ENCODE measurements at regions not wholly inside any gene's neighbourhood (a gene's known extent, or its start where the extent isn't known, plus 50 kb on each side); places are given as distances from the start of the nearest gene placed in this dataset.
"Not testable (repeated sequence)": the region's sequence is repeated elsewhere in the genome, so short reads cannot be mapped to it uniquely, and the experiment has no call there.

- no peak for DNase-seq (ENCODE audit: low read depth)
- H3K4me3 ChIP-seq (ENCODE audit: low read depth, low read length) = no peak overlapping the region
- no peak for TF ChIP-seq MYC (IDR thresholded peaks at IDR 0.05; ENCODE audit: low read depth, low read length)
- TF ChIP-seq POLR2A (IDR thresholded peaks at IDR 0.05; ENCODE audit: extremely low read depth, insufficient read length) = no peak
- no peak for TF ChIP-seq CTCF (IDR thresholded peaks at IDR 0.05; ENCODE audit: low read depth, low read length)
- TF ChIP-seq MAX (IDR thresholded peaks at IDR 0.05; ENCODE audit: low read depth, low read length) = no peak
Observed at GRCh38 chr16:26394409-26394808, 672.3 kb upstream of the C16orf82 start.

- H3K4me3 ChIP-seq (ENCODE audit: low read depth, low read length) = no peak overlapping the region
- no peak for DNase-seq (ENCODE audit: low read depth)
- no peak for TF ChIP-seq POLR2A (IDR thresholded peaks at IDR 0.05; ENCODE audit: extremely low read depth, insufficient read length)
- no peak for TF ChIP-seq CTCF (IDR thresholded peaks at IDR 0.05; ENCODE audit: low read depth, low read length)
- no peak for TF ChIP-seq MYC (IDR thresholded peaks at IDR 0.05; ENCODE audit: low read depth, low read length)
- no peak for TF ChIP-seq MAX (IDR thresholded peaks at IDR 0.05; ENCODE audit: low read depth, low read length)
Observed at GRCh38 chr16:26395700-26396099, 671.0 kb upstream of the C16orf82 start.

- DNase-seq (ENCODE audit: low read depth) = peak; percentile 8
- no peak overlapping the region for H3K4me3 ChIP-seq (ENCODE audit: low read depth, low read length)
- TF ChIP-seq MYC (IDR thresholded peaks at IDR 0.05; ENCODE audit: low read depth, low read length) (no peak), POLR2A (IDR thresholded peaks at IDR 0.05; ENCODE audit: extremely low read depth, insufficient read length) (no peak), MAX (IDR thresholded peaks at IDR 0.05; ENCODE audit: low read depth, low read length) (no peak), CTCF (IDR thresholded peaks at IDR 0.05; ENCODE audit: low read depth, low read length) (no peak)
Observed at GRCh38 chr16:26396511-26397235, 670.1 kb upstream of the C16orf82 start.

GRCh38 chr16:26413780-26414179, 652.9 kb upstream of the C16orf82 start:
- DNase-seq (ENCODE audit: low read depth) = no peak
- TF ChIP-seq MAX (IDR thresholded peaks at IDR 0.05; ENCODE audit: low read depth, low read length) (no peak), POLR2A (IDR thresholded peaks at IDR 0.05; ENCODE audit: extremely low read depth, insufficient read length) (no peak), CTCF (IDR thresholded peaks at IDR 0.05; ENCODE audit: low read depth, low read length) (no peak), MYC (IDR thresholded peaks at IDR 0.05; ENCODE audit: low read depth, low read length) (no peak)
- H3K4me3 ChIP-seq (ENCODE audit: low read depth, low read length) = no peak overlapping the region

GRCh38 chr16:26419458-26419857, 647.3 kb upstream of the C16orf82 start:
- not testable (repeated sequence) for DNase-seq (ENCODE audit: low read depth); H3K4me3 ChIP-seq (ENCODE audit: low read depth, low read length)

GRCh38 chr16:26430618-26431017, 636.1 kb upstream of the C16orf82 start:
- no peak overlapping the region for H3K4me3 ChIP-seq (ENCODE audit: low read depth, low read length)
- DNase-seq (ENCODE audit: low read depth) = no peak
- no peak for TF ChIP-seq MYC (IDR thresholded peaks at IDR 0.05; ENCODE audit: low read depth, low read length)

- TF ChIP-seq CTCF (IDR thresholded peaks at IDR 0.05; ENCODE audit: low read depth, low read length) (no peak), POLR2A (IDR thresholded peaks at IDR 0.05; ENCODE audit: extremely low read depth, insufficient read length) (no peak), MAX (IDR thresholded peaks at IDR 0.05; ENCODE audit: low read depth, low read length) (no peak), MYC (IDR thresholded peaks at IDR 0.05; ENCODE audit: low read depth, low read length) (no peak)
- H3K4me3 ChIP-seq (ENCODE audit: low read depth, low read length) = no peak overlapping the region
- DNase-seq (ENCODE audit: low read depth) = no peak
Observed at GRCh38 chr16:26433807-26434206, 632.9 kb upstream of the C16orf82 start.
